ENCODE measurements at regions not wholly inside any gene's neighbourhood (a gene's known extent, or its start where the extent isn't known, plus 50 kb on each side); places are given as distances from the start of the nearest gene placed in this dataset.
"Not testable (repeated sequence)": the region's sequence is repeated elsewhere in the genome, so short reads cannot be mapped to it uniquely, and the experiment has no call there.

DNA sequence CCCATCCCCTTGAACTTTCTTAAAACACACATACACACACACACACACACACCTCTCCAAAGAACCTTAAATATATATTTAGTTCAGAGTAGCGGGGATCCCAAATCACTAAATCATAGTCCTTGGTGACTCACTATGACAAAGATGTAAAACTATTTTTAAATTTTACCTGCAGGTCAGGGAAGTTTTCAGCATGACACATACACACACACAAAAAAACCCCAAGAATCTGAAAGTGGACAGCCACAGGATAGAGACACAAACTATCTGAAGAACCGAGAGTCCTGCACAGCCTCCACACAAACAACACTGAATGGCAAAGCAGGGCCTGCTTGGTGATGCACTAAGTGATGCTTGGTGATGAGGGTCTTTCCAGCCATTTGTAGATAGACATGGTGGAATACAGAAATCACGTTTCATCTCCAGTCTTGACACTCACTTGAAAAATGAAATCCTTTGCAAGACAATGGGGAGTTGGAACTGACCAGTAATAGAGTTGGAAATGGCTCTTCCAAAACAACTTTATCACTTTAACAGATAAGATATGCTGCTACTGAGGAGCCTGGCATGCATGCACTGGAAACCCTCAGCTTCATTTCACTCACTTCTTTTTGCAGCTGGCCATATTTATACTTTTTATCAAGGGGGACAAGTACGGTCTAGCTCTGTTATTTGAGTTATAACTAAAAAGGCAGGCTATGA lies 307.3 kb downstream of the RAPGEF2 start:
- no peak for DNase-seq
- no peak overlapping the region for H3K27ac ChIP-seq (ENCODE audit: low read length)
- no peaks in the 10 kb centered on the region for H3K9me3 ChIP-seq (replicated peaks; ENCODE audit: control insufficient read depth, low read depth, low read length)
- WGBS (ENCODE audit: insufficient coverage) = no CpG with 5 or more reads among the region's 4 CpGs
- H3K4me3 ChIP-seq (ENCODE audit: low read length) = no peak overlapping the region
- no peaks in the 10 kb centered on the region for H3K36me3 ChIP-seq (ENCODE audit: control insufficient read depth, insufficient read depth, low read length)
- no peaks in the 10 kb centered on the region for H3K27me3 ChIP-seq (ENCODE audit: control insufficient read depth, insufficient read depth, low read length)
- H3K4me1 ChIP-seq (ENCODE audit: control insufficient read depth, insufficient read depth, low read length) = peaks cover 11% of the 10 kb centered on the region

GRCh38 chr4:159410891-159411290 lies 308.0 kb downstream of the RAPGEF2 start:
- peaks cover 11% of the 10 kb centered on the region for H3K4me1 ChIP-seq (ENCODE audit: control insufficient read depth, insufficient read depth, low read length)
- no peak overlapping the region for H3K4me3 ChIP-seq (ENCODE audit: low read length)
- no peak for DNase-seq
- H3K9me3 ChIP-seq (replicated peaks; ENCODE audit: control insufficient read depth, low read depth, low read length) = no peaks in the 10 kb centered on the region
- H3K36me3 ChIP-seq (ENCODE audit: control insufficient read depth, insufficient read depth, low read length) = no peaks in the 10 kb centered on the region
- H3K27me3 ChIP-seq (ENCODE audit: control insufficient read depth, insufficient read depth, low read length) = no peaks in the 10 kb centered on the region
- no peak overlapping the region for H3K27ac ChIP-seq (ENCODE audit: low read length)
- WGBS (ENCODE audit: insufficient coverage) = no CpG with 5 or more reads among the region's 5 CpGs

DNA sequence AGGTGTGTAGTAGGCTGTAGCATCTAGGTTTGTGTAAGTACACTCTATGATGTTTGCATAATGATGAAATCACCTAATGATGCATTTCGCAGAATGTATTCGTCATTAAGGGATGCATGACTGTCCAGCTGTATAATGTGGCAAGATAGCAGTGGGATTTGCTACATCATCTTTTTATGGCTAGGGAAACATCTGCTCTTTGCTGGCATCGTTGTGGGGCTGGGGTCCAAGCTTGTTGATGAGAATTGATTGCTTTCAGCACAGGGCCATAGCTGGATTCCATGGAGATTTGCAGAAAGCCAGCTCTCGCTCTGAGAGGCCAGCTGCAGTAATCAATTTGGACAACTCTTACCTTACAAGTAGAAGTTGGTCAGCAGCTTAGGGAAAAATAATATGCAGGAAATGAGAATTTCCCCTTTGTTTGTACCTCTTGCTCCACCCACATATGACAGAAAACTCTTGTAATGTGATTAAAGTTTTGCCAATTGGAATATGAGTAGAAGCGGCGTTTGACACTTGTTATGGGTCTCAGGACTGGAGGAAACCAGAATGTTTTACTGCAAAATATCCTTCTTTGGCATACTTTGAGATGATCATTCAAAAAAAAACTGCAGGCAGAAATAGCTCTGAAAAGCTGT lies 310.5 kb downstream of the RAPGEF2 start:
- DNase-seq = peak; percentile 89
- H3K27ac ChIP-seq (ENCODE audit: low read length) = peak overlapping the region; percentile 50
- H3K27me3 ChIP-seq (ENCODE audit: control insufficient read depth, insufficient read depth, low read length) = no peaks in the 10 kb centered on the region
- H3K4me1 ChIP-seq (ENCODE audit: control insufficient read depth, insufficient read depth, low read length) = peaks cover 11% of the 10 kb centered on the region
- H3K4me3 ChIP-seq (ENCODE audit: low read length) = no peak overlapping the region
- H3K9me3 ChIP-seq (replicated peaks; ENCODE audit: control insufficient read depth, low read depth, low read length) = peaks cover 3% of the 10 kb centered on the region
- no peaks in the 10 kb centered on the region for H3K36me3 ChIP-seq (ENCODE audit: control insufficient read depth, insufficient read depth, low read length)
- WGBS (ENCODE audit: insufficient coverage) = 38% methylated on average over 2 of the region's 6 CpGs

- H3K4me3 ChIP-seq (ENCODE audit: low read length) = no peak overlapping the region
- no peaks in the 10 kb centered on the region for H3K36me3 ChIP-seq (ENCODE audit: control insufficient read depth, insufficient read depth, low read length)
- H3K27ac ChIP-seq (ENCODE audit: low read length) = no peak overlapping the region
- no peaks in the 10 kb centered on the region for H3K27me3 ChIP-seq (ENCODE audit: control insufficient read depth, insufficient read depth, low read length)
- WGBS (ENCODE audit: insufficient coverage) = 67% methylated on average over 1 of the region's 4 CpGs
- peak; percentile 49 for DNase-seq
- H3K4me1 ChIP-seq (ENCODE audit: control insufficient read depth, insufficient read depth, low read length) = peaks cover 11% of the 10 kb centered on the region
- H3K9me3 ChIP-seq (replicated peaks; ENCODE audit: control insufficient read depth, low read depth, low read length) = peaks cover 7% of the 10 kb centered on the region
Measured at GRCh38 chr4:159414305-159414704, 311.4 kb downstream of the RAPGEF2 start.

DNA sequence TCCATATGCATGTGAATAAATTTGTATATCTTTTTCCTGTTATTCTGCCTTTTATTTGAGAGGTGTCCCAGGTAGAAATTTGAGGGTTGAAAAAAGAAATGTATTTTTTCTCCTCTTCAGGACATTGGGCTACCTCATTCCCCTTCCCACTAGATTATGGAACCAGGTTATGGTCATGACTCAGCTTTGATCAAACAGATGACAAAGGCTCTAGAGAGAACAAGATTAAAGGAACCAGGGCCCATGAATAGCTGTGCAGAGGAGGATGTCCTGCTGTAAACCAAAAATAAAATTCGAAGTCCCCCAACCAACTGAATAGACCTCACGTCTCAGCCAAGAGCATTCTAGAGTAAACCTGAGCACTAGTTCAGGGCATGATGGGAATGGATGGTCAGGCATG lies 313.2 kb downstream of the RAPGEF2 start:
- peaks cover 15% of the 10 kb centered on the region for H3K9me3 ChIP-seq (replicated peaks; ENCODE audit: control insufficient read depth, low read depth, low read length)
- H3K4me1 ChIP-seq (ENCODE audit: control insufficient read depth, insufficient read depth, low read length) = peaks cover 11% of the 10 kb centered on the region
- no peak for DNase-seq
- H3K27ac ChIP-seq (ENCODE audit: low read length) = no peak overlapping the region
- WGBS (ENCODE audit: insufficient coverage) = 80% methylated on average over 1 of the region's 2 CpGs
- H3K27me3 ChIP-seq (ENCODE audit: control insufficient read depth, insufficient read depth, low read length) = no peaks in the 10 kb centered on the region
- H3K4me3 ChIP-seq (ENCODE audit: low read length) = no peak overlapping the region
- no peaks in the 10 kb centered on the region for H3K36me3 ChIP-seq (ENCODE audit: control insufficient read depth, insufficient read depth, low read length)

GRCh38 chr4:159416996-159417395 lies 314.1 kb downstream of the RAPGEF2 start:
- Histone ChIP-seq H3K27me3 (ENCODE audit: control insufficient read depth, insufficient read depth, low read length) (no peaks in the 10 kb centered on the region), H3K36me3 (ENCODE audit: control insufficient read depth, insufficient read depth, low read length) (no peaks in the 10 kb centered on the region), H3K27ac (ENCODE audit: low read length) (no peak overlapping the region), H3K9me3 (replicated peaks; ENCODE audit: control insufficient read depth, low read depth, low read length) (peaks cover 15% of the 10 kb centered on the region), H3K4me1 (ENCODE audit: control insufficient read depth, insufficient read depth, low read length) (peaks cover 11% of the 10 kb centered on the region), H3K4me3 (ENCODE audit: low read length) (no peak overlapping the region)
- DNase-seq = no peak
- WGBS (ENCODE audit: insufficient coverage) = no CpG with 5 or more reads among the region's 3 CpGs

GRCh38 chr4:159420162-159421057 lies 317.5 kb downstream of the RAPGEF2 start:
- no peak overlapping the region for H3K27ac ChIP-seq (ENCODE audit: low read length)
- 95% methylated on average over 21 of the region's 25 CpGs for WGBS (ENCODE audit: insufficient coverage)

GRCh38 chr4:159421058-159421419 lies 318.2 kb downstream of the RAPGEF2 start:
- not testable (repeated sequence) for H3K4me3 ChIP-seq (ENCODE audit: low read length); H3K4me1 ChIP-seq (ENCODE audit: control insufficient read depth, insufficient read depth, low read length); H3K27me3 ChIP-seq (ENCODE audit: control insufficient read depth, insufficient read depth, low read length); H3K36me3 ChIP-seq (ENCODE audit: control insufficient read depth, insufficient read depth, low read length); DNase-seq; H3K27ac ChIP-seq (ENCODE audit: low read length)
- H3K9me3 ChIP-seq (replicated peaks; ENCODE audit: control insufficient read depth, low read depth, low read length) = peaks cover 15% of the 10 kb centered on the region
- 100% methylated on average over 5 of the region's 5 CpGs for WGBS (ENCODE audit: insufficient coverage)

More at GRCh38 chr4:159420162-159421057, 317.5 kb downstream of the RAPGEF2 start:
- no peaks in the 10 kb centered on the region for H3K27me3 ChIP-seq (ENCODE audit: control insufficient read depth, insufficient read depth, low read length)
- no peaks in the 10 kb centered on the region for H3K36me3 ChIP-seq (ENCODE audit: control insufficient read depth, insufficient read depth, low read length)
- no peaks in the 10 kb centered on the region for H3K4me1 ChIP-seq (ENCODE audit: control insufficient read depth, insufficient read depth, low read length)
- H3K9me3 ChIP-seq (replicated peaks; ENCODE audit: control insufficient read depth, low read depth, low read length) = peaks cover 15% of the 10 kb centered on the region
- DNase-seq = no peak
- no peak overlapping the region for H3K4me3 ChIP-seq (ENCODE audit: low read length)

- Histone ChIP-seq H3K4me1 (ENCODE audit: control insufficient read depth, insufficient read depth, low read length) (no peaks in the 10 kb centered on the region), H3K4me3 (ENCODE audit: low read length) (no peak overlapping the region), H3K27me3 (ENCODE audit: control insufficient read depth, insufficient read depth, low read length) (no peaks in the 10 kb centered on the region), H3K36me3 (ENCODE audit: control insufficient read depth, insufficient read depth, low read length) (no peaks in the 10 kb centered on the region), H3K9me3 (replicated peaks; ENCODE audit: control insufficient read depth, low read depth, low read length) (peaks cover 15% of the 10 kb centered on the region), H3K27ac (ENCODE audit: low read length) (no peak overlapping the region)
- 71% methylated on average over 2 of the region's 8 CpGs for WGBS (ENCODE audit: insufficient coverage)
- DNase-seq = no peak
Measured at GRCh38 chr4:159422019-159422418, 319.1 kb downstream of the RAPGEF2 start.

GRCh38 chr4:159422626-159423025 lies 319.7 kb downstream of the RAPGEF2 start:
- H3K9me3 ChIP-seq (replicated peaks; ENCODE audit: control insufficient read depth, low read depth, low read length) = peaks cover 15% of the 10 kb centered on the region
- no peak for DNase-seq
- no peak overlapping the region for H3K27ac ChIP-seq (ENCODE audit: low read length)
- H3K4me3 ChIP-seq (ENCODE audit: low read length) = no peak overlapping the region
- H3K27me3 ChIP-seq (ENCODE audit: control insufficient read depth, insufficient read depth, low read length) = no peaks in the 10 kb centered on the region
- no peaks in the 10 kb centered on the region for H3K36me3 ChIP-seq (ENCODE audit: control insufficient read depth, insufficient read depth, low read length)
- no CpG with 5 or more reads among the region's 1 CpG for WGBS (ENCODE audit: insufficient coverage)
- H3K4me1 ChIP-seq (ENCODE audit: control insufficient read depth, insufficient read depth, low read length) = no peaks in the 10 kb centered on the region
